Type B pancreatic cell (in vitro differentiated cells): ENCODE measurements at regions not wholly inside any gene's neighbourhood (a gene's known extent, or its start where the extent isn't known, plus 50 kb on each side); places are given as distances from the start of the nearest gene placed in this dataset.

Experiments
- DNase-seq: peaks from one replicate; pipeline ENCODE4 v3.0.0; 2021; ENCODE audit warnings: mixed read lengths; ENCODE audit not compliant: unreplicated experiment; ENCODE audit errors: extremely low spot score
- H3K27ac Mint-ChIP-seq: 2 replicates; pipeline ENCODE4 v1.8.0; 2021; ENCODE audit warnings: mild to moderate bottlenecking, mixed read lengths
- H3K27me3 Mint-ChIP-seq: 2 replicates; pipeline ENCODE4 v1.8.0; 2021; ENCODE audit warnings: mixed read lengths
- H3K36me3 Mint-ChIP-seq: 2 replicates; pipeline ENCODE4 v1.8.0; 2021; ENCODE audit warnings: mixed read lengths
- H3K4me1 Mint-ChIP-seq: one replicate; pipeline ENCODE4 v1.8.0; 2021; ENCODE audit warnings: mixed read lengths; ENCODE audit not compliant: unreplicated experiment
- H3K4me3 Mint-ChIP-seq: 2 replicates; pipeline ENCODE4 v1.8.0; 2021; ENCODE audit warnings: mild to moderate bottlenecking, mixed read lengths
- H3K9me3 Mint-ChIP-seq: 2 replicates; pipeline ENCODE4 v1.8.0; 2021; ENCODE audit warnings: mixed read lengths
- TF ChIP-seq, protein P1 (sequence below): fragments of 200-600 bp; sonication (generic); conservative IDR thresholded peaks from 2 replicates; pipeline ENCODE4 v1.5.0; 2021; ENCODE audit warnings: antibody characterized with exemption, mild to moderate bottlenecking

DNA sequence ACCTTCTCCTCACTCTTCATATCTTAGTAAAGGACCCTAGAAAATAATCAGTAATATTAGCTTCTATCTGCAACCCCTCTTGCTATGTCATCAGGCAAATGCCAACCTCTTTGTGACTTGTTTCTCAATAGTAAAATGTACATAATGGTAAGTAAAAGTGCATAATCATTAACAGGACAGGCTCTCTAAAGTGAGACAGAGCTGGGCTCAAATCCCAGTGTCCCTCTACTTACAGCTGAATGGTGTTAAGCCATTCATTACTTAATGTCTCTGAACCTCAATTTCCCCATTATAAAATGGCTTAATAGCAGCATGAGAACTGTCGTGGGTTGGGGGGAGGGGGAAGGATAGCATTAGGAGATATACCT, 62.6 kb upstream of the ATP11B start:
- no peaks in the 10 kb centered on the region for H3K27me3 Mint-ChIP-seq
- peak overlapping the region; percentile 6 for H3K27ac Mint-ChIP-seq
- DNase-seq: no peak
- TF ChIP-seq, protein P1, sequence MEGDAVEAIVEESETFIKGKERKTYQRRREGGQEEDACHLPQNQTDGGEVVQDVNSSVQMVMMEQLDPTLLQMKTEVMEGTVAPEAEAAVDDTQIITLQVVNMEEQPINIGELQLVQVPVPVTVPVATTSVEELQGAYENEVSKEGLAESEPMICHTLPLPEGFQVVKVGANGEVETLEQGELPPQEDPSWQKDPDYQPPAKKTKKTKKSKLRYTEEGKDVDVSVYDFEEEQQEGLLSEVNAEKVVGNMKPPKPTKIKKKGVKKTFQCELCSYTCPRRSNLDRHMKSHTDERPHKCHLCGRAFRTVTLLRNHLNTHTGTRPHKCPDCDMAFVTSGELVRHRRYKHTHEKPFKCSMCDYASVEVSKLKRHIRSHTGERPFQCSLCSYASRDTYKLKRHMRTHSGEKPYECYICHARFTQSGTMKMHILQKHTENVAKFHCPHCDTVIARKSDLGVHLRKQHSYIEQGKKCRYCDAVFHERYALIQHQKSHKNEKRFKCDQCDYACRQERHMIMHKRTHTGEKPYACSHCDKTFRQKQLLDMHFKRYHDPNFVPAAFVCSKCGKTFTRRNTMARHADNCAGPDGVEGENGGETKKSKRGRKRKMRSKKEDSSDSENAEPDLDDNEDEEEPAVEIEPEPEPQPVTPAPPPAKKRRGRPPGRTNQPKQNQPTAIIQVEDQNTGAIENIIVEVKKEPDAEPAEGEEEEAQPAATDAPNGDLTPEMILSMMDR: no peak
- H3K9me3 Mint-ChIP-seq: no peaks in the 10 kb centered on the region
- H3K4me1 Mint-ChIP-seq: peaks cover 18% of the 10 kb centered on the region
- H3K4me3 Mint-ChIP-seq: no peak overlapping the region
- H3K36me3 Mint-ChIP-seq: no peaks in the 10 kb centered on the region

DNA sequence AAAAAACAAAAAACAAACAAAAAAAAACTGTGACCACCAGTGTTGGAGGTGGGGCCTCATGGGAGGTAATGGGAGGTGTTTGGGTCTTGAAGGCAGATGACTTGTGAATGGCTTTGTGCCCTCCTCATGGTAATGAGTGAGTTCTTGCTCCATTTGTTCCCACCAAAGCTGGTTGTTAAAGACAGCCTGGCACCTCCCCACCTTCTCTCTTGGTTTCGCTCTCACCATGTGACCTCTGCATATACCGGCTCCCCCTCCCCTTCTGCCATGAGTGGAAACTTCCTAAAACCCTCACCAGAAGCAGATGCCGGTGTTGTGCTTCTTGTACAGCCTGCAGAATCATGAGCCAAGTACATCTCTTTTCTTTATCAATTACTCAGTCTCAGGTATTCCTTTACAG, 61.5 kb upstream of the ATP11B start:
- Mint-ChIP-seq H3K9me3 (no peaks in the 10 kb centered on the region), H3K36me3 (no peaks in the 10 kb centered on the region), H3K4me1 (peaks cover 7% of the 10 kb centered on the region), H3K27ac (no peak overlapping the region), H3K27me3 (no peaks in the 10 kb centered on the region), H3K4me3 (no peak overlapping the region)
- TF ChIP-seq, protein P1: no peak
- DNase-seq: no peak

DNA sequence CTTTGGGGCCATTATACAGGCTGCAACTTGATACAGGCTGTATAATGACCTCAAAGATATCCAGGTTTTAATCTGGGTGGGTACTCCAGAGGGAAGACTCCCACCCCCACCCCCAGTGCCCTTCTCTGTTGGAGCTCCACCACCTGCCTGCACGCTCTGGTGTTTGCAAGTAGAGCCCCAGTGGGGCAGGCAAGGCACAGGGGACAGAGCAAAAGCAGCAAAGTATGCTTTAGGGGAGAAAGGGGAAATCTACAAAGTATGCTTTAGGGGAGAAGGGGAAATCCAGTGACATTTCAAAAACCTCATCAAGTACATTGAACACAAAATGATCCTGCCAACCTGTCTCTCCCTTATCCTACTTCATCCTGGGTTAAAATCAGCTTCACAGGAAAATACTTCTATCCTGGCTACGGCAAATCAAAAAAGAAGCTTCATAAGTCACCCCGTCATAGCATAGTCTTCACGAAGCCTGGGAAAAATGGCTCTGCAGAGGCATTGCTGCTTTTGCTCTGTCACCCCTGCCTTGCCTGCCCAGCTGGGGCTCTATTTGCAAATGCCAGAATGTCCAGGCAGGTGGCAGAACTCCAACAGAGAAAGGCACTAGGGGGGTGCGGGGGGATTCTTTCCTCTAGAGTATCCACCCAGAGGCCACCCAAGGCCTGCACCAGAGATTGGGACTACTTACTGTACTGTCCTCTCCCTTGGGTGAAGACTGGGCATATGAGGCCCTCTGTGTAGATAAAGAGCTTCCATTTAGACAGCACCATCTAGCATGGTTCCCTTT, 60.9 kb upstream of the ATP11B start:
- Mint-ChIP-seq H3K27ac (no peak overlapping the region), H3K36me3 (no peaks in the 10 kb centered on the region), H3K4me1 (peaks cover 3% of the 10 kb centered on the region), H3K4me3 (no peak overlapping the region), H3K27me3 (no peaks in the 10 kb centered on the region), H3K9me3 (no peaks in the 10 kb centered on the region)
- DNase-seq: no peak
- TF ChIP-seq, protein P1: no peak

DNA sequence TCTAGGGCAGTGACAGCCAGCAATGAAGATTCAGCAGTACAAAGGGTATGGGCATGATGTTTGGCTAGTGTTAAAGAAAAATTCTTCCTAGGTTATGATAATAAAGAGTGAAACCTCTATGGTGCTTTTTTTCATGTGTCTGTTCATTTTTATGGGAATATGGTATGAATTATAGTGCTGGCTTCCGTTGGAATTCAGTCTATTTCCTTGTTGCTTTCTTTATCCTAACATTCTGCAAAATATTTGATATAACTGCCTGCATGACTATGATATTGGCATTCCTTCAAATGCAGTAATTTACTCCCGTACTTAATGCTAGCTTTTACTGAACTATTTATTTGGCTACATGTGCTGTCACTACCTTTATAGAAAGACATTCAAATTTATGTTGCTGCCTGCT, 57.6 kb upstream of the ATP11B start:
- peaks cover 3% of the 10 kb centered on the region for H3K27me3 Mint-ChIP-seq
- DNase-seq: no peak
- TF ChIP-seq, protein P1: no peak
- H3K36me3 Mint-ChIP-seq: no peaks in the 10 kb centered on the region
- no peak overlapping the region for H3K27ac Mint-ChIP-seq
- H3K4me1 Mint-ChIP-seq: peaks cover 22% of the 10 kb centered on the region
- H3K4me3 Mint-ChIP-seq: no peak overlapping the region
- peaks cover 4% of the 10 kb centered on the region for H3K9me3 Mint-ChIP-seq

DNA sequence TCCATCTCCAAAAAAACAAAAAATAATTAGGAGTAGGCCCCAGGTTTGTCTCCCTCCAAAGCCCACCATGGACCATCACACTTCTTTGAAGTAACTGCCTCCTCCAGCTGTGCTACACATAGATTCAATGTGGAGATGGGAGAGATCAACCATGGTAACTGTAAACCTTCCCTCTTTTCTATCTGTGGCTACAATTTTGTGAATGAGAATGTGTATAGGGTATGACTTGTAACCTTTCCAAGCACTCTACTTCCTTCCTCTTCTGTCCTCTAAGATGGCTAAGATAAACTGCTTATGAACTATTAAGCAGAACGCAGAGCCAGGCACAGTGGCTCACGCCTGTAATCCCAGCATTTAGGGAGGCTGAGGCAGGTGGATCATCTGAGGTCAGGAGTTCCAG, 55.5 kb upstream of the ATP11B start:
- TF ChIP-seq, protein P1: no peak
- no peak for DNase-seq
- Mint-ChIP-seq H3K36me3 (no peaks in the 10 kb centered on the region), H3K27ac (no peak overlapping the region), H3K4me3 (no peak overlapping the region), H3K9me3 (peaks cover 5% of the 10 kb centered on the region), H3K4me1 (peaks cover 26% of the 10 kb centered on the region), H3K27me3 (peaks cover 3% of the 10 kb centered on the region)
